OCI-M1 (cell line): ENCODE measurements at regions not wholly inside any gene's neighbourhood (a gene's known extent, or its start where the extent isn't known, plus 50 kb on each side); places are given as distances from the start of the nearest gene placed in this dataset.
"Not testable (repeated sequence)": the region's sequence is repeated elsewhere in the genome, so short reads cannot be mapped to it uniquely, and the experiment has no call there.

Source experiments
- DNase-seq: peaks from one replicate; lab custom pipeline; 2025; lab: John Stamatoyannopoulos, UW

DNA sequence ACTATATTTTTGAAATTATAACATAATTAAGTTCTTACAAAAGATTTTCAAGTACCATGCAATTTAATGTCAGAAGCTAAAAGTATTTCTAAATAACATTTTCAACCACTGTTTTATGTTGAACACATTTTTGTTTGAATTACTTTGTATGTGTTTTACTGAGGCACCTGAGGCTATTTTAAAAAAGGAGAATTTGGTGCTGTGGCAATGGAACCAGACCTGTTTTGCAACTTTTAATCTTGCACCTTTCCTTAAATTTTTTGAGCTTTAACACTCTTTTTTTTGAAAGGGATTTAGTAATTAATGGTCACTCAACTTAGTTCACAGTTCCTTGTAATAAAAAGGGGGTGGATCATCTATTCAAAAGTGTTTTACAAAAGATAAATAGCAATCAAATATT is 561.6 kb downstream of the ZBBX start:
- DNase-seq: no peak

DNA sequence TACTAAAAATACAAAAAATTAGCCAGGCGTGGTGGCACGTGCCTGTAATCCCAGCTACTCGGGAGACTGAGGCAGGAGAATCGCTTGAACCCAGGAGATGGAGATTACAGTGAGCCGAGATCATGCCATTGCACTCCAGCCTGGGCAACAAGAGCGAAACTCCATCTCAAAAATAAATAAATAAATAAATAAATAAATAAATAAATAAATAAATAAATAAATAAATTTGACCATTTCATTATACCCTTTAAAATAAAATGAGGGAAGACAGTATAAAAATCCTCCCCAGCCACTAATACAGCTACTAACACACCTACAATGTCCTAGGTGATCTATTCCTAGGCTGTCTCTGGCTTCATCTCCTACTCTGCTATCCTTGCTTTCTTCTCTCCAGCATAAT is 562.8 kb downstream of the ZBBX start:
- not testable (repeated sequence) for DNase-seq

DNA sequence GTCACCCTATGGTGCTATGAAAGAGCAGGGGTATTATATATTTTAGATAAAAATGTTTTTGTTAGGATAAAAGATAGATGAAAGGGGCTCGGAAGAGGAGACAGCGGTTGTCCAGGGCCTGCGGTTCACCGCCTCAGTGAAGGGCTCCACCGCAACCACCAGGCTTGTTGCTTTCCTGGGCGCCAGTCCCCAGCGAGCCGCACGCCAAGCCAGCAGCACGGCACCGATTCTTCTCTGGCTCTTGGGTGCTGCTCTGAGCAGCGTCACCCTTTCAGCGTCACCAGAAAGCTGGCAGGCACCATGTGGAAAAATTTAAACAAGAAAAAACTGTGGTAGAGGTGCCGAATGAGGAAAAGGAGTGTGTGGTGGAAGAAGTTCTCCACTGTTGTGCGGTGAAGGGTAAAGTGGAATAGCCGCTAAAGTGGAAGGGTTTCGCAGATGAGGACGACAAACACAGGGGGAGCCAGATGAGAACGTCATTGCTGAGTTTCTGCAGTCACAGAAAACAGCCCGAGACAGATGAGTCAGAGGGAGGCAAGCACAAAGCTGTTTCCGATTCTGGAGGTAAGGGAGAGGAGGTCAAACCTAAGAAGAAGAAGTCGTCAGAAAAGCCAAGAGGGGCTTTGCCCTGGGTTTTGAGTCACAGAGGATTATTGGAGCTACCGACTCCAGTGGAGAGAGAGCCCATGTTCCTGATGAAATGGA is 569.2 kb downstream of the ZBBX start:
- no peak for DNase-seq

DNA sequence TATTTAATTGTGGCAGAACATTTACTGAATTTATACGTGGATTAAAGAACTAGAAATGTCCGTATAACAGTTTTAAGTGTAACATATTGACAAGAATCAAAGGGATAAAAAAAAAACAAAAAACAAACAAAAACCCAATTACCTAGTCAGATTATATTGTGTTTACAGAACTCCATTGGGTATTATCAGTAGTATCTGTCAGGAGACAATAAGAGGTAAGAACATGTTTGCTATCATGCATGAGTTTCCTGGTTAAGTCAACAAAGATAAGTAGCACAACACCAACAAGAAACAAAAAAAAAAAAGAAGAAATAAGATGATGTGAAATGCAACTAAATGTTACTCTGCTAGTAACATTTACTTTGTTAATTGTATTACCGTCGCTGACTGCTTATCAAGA is 570.6 kb downstream of the ZBBX start:
- no peak for DNase-seq

DNA sequence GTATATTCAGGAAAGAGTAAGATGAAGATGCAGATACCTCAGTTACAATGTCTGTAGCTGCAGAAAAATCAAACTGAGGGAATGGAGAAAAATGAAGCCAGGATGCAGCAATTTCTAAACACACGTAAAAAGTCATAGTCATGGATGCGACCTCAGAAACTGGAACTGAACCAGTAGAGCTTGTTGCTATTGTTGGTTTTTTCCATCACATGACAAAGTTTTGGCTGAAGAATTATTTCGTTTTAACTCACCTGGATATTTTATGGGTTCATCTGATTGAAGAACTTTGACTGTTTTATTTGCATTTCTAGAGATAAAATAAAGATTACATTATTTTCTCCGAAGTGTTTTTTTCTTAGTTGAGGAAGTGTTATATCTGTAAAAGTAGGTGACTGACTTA is 591.2 kb downstream of the ZBBX start:
- no peak for DNase-seq

DNA sequence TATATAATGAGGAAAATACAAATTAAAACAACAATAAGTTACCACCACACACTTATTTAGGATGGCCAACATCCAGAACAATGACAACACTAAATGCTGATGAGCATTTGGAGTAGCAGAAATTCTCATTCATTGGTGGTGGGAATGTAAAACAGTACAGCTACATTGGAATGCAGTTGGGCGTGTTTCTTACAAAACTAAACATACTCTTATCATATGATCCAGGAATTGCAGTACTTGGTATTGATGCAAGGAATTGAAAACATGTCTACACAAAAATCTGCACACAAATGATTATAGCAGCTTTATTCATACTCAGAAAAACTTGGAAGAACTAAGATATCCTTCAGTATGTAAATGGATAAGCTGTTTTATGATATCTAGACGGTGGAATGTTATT is 594.2 kb downstream of the ZBBX start:
- DNase-seq: no peak

DNA sequence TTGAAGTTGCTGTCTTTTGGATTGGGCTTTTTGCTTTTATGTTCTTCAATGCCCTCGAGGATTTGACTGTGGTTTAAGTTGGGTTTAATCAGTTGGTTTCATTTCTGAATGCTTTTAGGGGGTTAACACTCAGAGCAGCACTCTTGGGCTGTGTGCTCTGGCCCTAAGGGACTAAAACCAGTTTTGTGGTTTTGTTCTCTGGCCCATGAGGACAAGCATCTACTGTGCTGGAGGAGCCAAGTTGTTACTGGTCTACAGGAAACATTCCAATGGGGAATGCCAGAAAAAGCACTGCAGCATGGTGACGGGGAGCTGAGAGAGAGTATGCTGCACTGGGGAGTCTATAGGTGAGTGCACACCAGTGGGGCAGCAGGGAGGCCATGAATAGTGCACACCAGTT is 596.9 kb downstream of the ZBBX start:
- DNase-seq: no peak

DNA sequence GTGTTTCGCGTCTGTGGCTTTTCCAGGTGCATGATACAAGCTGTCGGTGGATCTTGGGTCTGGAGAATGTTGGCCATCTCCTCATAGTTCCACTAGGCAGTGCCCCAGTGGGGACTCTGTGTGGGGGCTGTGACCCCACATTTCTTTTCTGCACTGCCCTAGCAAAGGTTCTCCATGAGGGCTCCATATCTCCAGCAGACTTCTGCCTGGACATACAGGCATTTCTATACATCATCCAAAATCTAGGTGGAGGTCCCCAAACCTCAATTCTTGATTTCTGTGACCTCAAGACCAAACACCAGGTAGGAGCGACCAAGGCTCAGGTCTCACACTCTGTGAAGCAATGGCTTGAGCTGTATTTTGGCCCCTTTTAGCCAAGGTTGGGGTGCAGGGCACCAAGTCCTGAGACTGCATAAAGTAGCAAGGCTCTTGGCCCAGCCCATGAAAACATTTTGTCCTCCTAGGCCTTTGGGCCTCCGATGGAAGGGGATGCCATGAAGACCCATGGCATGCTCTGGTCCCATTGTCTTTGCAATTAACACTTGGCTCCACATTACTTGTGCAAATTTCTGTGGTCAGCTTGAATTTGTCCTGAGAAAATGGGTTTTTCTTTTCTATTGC is 615.3 kb downstream of the ZBBX start:
- no peak for DNase-seq

DNA sequence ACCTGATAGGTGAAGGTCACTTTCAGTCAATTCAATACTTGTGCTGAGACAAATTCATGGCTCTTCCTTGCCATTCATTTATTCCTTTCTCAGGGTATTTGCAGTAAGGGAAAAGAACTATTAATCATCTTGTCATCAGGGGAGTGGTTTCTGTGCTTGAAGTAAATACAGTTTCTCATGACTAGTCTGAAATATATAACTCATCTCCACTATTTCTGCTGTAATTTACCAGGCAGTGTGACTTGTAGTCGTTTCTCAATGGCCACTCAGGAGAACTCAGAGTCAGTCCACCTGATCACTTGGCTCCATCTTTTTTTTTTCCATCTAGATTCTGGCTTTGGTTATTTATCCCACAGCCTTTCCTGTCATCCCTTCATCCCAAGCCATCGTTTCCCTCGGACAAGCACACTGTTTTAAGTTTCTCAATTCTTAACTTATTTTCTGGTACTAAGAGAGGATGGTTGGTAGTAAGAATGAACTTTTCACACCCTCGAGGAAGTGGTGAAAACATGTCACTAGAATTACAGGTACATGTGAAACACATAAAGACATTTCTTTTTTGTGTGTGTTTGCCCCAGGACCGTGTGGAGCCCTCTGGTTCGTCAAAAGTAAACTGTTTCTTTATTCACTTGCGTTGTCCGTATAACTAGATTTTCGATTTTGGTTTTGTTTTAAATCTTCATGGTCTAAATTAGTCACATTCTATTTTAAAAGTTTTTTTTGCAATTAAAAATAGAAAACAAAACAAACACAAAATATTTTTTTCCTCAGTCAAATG is 620.2 kb downstream of the ZBBX start:
- no peak for DNase-seq

DNA sequence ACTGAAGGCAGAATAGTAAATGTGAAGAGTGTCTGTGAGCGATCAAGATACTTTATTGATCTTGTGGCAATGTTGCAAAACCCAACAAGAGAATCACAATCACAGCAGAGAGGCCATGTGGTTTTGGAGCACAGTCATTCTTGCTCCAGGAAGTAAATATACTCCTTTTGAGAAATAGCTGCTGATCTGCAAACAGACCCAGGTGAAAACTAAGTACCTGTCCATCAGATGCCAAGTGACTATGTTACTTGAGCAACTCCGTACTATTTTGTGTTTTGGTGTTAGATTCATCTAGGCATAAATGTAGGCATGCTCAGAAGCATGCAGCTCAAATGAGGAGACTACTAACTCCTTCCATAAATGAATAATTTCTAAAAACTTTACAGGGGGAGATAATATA is 627.9 kb downstream of the ZBBX start:
- no peak for DNase-seq

DNA sequence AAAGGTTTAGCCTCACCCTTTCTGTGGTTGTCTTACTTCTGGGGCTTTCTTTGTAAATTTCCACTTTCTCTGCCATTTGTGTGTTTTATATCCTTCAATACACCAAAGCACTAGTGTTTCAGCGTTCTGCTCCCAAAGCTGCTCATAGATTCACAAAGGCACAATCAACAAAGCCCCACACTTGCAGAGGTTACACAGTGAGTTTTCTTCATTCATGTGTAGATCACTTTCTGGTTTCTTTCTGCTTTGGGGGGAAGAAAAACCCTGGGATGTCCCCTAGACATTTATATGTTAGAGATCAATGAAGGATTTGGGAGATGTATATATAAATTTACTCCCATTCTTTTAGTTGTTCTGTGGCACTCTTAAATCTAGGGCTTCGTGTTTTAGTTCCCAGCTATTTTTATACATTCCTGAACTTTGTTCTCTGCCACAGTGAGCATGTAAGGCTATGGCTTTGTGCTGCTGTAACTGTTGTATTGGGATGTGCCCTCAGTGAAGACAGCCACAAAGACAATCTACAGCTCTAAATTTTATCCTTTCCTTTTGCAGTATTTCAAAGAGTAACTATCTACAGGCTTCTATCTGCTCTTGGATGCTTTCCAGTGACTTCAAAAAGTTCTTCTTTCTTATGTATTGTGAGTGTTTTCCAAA is 636.5 kb downstream of the ZBBX start:
- DNase-seq: no peak

DNA sequence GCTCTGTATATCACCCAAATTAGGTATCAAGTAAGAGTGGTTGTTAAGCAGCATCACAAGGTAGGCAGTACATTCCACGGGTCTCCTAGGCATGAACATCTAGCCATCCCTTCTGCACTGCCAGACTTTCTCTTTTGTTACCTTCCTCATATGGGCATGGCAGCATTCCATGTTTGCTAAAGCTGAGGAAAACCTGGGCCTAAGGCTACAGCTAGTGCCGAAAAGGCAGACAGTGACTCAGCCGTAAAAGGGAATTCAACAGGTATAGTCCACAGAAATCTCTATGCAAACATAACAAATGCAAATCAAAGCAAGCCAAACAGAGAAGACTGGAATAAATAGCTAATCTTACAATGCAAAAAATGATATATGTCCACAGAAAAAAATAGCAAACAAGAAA is 645.4 kb downstream of the ZBBX start:
- no peak for DNase-seq

DNA sequence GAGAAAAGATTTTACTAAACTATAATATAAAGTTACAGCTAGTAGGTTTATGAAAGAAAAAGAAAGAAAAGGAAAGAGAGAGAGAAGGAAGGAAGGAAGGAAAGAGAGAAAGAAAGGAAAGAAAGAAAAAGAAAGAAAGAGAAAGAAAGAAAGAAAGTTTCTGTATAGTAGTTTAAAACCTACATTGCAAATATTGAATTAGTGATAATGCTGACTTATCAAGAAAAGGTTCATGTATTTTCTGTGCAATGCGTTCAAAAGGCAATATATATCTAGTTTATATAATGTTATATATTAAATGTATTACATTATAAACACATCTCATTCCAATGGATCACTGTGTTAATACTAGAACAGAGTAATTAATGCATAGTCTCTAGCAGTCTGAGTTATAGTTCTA is 648.4 kb downstream of the ZBBX start:
- no peak for DNase-seq

DNA sequence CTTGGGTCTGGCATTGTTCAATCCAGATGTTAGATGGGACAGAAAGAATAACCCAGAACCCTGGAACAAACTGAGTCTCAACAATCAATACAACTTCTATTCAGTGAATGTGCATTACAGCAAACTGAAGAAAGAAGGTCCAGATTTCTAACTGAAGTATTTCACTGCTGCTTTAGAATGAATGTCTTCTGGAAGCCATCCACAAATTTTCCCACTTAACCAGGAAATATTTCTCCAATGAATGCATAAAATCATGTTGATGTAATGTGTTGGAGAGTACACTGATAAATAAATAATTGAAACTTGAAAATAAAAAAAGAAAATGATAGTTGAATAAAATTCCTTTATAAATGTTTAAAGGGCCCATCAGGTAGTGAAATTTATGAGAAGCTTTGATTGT is 658.6 kb downstream of the ZBBX start:
- no peak for DNase-seq

DNA sequence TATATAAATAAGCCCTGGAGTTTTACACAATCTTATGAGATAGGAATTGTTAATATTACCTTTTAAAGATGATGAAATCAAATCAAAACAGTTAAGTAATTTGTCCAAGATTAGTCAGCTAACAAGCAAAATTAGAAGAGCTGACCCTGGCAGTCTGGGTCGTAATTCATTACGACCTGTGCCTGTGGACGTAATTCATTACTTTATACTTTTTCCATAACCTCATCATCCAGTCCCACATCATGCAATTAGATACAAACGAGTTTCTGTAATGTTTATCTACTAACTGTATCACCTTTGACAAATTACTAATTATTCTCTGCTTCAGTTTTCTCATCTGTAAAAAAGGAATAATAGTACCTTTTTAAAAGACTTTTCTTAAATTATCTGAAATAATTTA is 665.9 kb downstream of the ZBBX start:
- DNase-seq: no peak

DNA sequence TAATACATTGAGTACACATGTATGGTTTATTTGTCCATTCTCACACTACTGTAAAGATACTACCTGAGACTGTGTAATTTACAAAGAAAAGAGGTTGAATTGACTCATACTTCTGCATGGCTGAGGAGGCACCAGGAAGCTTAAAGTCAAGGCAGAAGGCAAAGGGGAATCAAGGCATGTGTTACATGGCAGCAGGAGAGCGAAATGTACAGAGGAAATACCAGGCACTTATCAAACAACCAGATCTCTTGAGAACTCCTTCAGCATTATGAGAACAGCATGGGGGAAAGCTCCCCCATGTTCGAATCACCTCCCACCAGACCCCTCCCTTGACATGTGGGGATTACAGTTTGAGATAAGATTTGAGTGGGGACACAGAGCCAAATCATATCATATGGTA is 666.3 kb downstream of the ZBBX start:
- no peak for DNase-seq

DNA sequence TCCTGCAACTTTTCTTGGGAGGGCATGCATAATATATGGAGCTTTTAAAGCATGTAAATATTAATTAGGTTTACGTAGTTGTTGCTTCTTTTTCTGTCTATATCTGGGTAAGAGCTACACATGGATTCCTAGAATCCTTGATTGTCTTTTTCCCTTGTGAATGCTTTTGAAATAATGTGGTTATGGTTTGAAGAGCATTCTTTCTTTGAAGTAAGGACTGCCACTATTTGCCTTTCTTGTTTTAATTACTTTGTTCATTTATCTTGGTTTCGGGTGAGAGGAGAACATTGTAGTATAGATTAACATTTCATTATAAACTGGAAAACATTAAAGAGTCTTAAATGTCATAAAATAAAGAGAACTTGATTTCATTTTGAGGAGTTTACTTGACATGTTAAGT is 674.0 kb downstream of the ZBBX start:
- DNase-seq: no peak

DNA sequence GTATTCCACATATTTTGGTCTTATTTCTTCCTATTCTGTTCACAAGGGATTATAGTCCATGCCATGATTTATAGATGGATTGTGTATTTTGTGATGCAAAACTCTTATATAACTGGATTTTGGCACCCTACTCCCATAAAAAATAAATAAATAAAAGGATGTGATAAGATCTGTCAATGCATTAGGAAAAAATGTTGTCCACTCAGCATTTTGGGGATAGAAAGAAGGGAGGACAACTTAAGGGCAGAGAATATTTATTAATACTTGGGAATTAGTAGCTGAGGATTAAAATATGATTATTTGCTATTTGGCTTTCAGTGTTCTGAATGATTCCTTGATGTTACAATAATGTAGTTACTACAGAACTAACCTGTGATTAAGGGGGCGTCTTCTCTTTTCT is 682.6 kb downstream of the ZBBX start:
- DNase-seq: no peak

DNA sequence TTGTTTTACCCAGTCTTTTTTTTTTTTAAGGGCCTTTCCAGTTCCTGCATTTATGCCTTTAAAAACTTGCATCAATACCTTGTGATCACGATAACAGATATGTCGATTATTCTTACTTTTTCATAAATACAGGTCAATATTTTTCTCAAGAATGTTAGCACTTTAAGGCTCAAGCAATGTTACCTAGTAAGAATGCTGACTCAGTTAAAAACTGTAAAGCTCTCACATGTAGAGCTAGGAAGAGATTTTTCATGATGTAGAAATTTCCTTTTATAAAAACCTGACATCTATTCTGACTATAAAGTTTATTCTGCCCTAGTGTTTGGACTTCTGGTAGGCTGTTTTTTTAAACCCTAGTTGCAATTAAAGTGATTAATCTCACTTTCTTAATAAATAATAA is 684.0 kb downstream of the ZBBX start:
- no peak for DNase-seq

DNA sequence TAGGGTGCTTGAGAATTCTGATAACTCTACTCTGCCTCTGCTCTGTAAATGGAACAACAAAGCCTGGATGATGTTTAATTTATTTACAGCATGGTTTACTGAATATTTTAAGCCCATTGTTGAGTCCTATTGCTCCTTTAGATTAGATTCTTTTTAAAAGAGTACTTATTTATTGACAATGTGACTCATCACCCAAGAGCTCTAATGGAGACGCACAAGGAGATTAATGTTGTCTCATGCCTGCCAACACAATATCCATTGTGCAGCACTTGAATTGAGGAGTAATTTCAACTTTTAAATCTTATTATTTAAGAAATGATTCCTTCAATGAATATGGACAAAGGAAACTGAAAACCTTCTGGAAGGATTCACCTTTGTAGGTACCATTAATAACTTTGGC is 691.4 kb downstream of the ZBBX start:
- no peak for DNase-seq

DNA sequence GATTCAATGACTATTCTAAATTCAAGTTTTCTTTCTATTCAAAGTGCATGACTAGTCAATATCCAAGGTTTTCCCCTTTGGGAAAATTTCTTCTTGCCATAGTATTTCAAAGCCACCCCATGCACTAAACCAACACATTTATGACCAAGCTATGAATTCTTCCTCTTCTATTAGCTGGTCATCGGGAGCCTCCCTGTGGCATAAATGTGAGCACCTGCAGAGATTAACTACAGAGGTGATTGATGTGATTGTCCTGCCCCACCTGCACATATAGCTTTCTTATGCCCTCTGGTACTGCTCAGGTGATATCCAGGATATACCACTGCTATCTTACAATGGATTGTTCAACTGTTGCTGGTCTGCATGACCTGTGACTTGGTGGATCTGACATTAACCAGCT is 694.9 kb downstream of the ZBBX start:
- DNase-seq: no peak

DNA sequence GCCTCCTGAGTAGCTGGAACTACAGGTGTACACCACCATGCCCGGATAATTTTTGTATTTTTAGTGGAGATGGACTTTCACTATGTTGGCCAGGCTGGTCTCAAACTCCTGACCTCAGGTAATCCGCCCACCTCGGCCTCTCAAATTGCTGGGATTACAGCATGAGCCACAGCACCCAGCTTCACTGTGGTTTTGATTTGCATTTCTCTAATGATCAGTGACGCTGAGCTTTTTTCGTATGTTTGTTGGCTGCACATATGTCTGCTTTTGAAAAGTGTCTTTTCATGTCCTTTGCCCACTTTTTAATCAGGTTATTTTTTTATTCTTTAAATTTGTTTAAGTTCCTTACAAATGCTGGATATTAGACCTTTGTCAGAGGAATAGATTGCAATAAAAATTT is 696.0 kb downstream of the ZBBX start:
- not testable (repeated sequence) for DNase-seq

DNA sequence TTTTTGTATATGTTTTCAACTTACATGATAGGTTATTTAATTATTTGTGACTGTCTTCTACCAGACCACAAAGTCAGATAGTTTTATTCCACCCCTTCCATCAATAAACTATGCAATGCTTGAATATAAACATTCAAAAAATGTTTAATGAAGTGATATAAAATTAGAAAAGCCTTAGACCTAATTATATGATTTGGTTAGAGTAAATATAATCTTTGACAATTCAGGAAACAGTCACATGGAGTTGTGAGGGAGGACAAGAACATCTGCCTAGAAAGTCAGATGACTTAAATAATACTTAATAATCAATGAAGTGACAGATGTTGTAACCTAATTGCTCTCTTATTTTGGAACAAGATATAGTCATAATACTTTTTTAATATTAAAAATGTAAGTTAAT is 710.3 kb downstream of the ZBBX start:
- no peak for DNase-seq
